ENCODE measurements at regions not wholly inside any gene's neighbourhood (a gene's known extent, or its start where the extent isn't known, plus 50 kb on each side); places are given as distances from the start of the nearest gene placed in this dataset.

DNA sequence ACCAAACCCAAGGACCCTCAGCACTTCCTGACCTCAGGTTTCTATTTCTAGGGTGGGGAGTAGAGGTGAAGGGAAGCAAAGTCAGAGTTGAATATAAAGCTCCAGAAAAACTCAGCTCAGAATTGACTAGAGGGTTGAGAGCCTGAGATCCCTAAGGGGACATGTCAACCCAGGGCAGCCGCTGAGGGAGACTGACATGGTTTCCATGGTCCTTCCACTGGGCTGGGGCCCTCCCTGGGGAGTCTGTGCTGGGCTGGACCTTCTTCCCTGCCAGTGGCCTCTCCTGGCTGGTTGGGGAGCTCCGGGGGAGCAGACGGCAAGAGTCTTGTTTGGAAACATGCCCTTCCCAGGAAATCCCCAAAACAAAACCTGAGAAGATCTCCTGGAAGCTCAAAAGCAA lies 121.3 kb downstream of the METRNL start:
- peaks cover 3% of the 10 kb centered on the region for H3K27me3 ChIP-seq
- H3K9me3 ChIP-seq, result no peaks in the 10 kb centered on the region
- TF ChIP-seq, protein P1, sequence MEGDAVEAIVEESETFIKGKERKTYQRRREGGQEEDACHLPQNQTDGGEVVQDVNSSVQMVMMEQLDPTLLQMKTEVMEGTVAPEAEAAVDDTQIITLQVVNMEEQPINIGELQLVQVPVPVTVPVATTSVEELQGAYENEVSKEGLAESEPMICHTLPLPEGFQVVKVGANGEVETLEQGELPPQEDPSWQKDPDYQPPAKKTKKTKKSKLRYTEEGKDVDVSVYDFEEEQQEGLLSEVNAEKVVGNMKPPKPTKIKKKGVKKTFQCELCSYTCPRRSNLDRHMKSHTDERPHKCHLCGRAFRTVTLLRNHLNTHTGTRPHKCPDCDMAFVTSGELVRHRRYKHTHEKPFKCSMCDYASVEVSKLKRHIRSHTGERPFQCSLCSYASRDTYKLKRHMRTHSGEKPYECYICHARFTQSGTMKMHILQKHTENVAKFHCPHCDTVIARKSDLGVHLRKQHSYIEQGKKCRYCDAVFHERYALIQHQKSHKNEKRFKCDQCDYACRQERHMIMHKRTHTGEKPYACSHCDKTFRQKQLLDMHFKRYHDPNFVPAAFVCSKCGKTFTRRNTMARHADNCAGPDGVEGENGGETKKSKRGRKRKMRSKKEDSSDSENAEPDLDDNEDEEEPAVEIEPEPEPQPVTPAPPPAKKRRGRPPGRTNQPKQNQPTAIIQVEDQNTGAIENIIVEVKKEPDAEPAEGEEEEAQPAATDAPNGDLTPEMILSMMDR (IDR thresholded peaks at IDR 0.05), result no peak
- peaks cover 65 to 66% of the 10 kb centered on the region in 2 experiments for H3K4me1 ChIP-seq (ENCODE audit: control insufficient read depth in 1 of 2, insufficient read depth in 1 of 2, low read depth in 1 of 2, low read length in 1 of 2)
- peak overlapping the region; percentile 93 for H3K27ac ChIP-seq
- H3K4me3 ChIP-seq (ENCODE audit: low read depth in 1 of 2, low read length in 1 of 2), result peak overlapping the region; percentile 57 to 58
- no peaks in the 10 kb centered on the region for H3K36me3 ChIP-seq

- no peaks in the 10 kb centered on the region for H3K36me3 ChIP-seq
- TF ChIP-seq, protein P1 (IDR thresholded peaks at IDR 0.05), result no peak
- peaks cover 65 to 66% of the 10 kb centered on the region in 2 experiments for H3K4me1 ChIP-seq (ENCODE audit: control insufficient read depth in 1 of 2, insufficient read depth in 1 of 2, low read depth in 1 of 2, low read length in 1 of 2)
- peak overlapping the region; percentile 93 for H3K27ac ChIP-seq
- no peaks in the 10 kb centered on the region for H3K9me3 ChIP-seq
- peak overlapping the region; percentile 57 to 58 for H3K4me3 ChIP-seq (ENCODE audit: low read depth in 1 of 2, low read length in 1 of 2)
- no peaks in the 10 kb centered on the region for H3K27me3 ChIP-seq
These were observed 122.0 kb downstream of the METRNL start for GRCh38 chr17:83201206-83202001.

GRCh38 chr17:83202002-83203000 lies 122.9 kb downstream of the METRNL start:
- no peaks in the 10 kb centered on the region for H3K27me3 ChIP-seq
- peaks cover 65 to 66% of the 10 kb centered on the region in 2 experiments for H3K4me1 ChIP-seq (ENCODE audit: control insufficient read depth in 1 of 2, insufficient read depth in 1 of 2, low read depth in 1 of 2, low read length in 1 of 2)
- no peaks in the 10 kb centered on the region for H3K9me3 ChIP-seq
- no peaks in the 10 kb centered on the region for H3K36me3 ChIP-seq
- TF ChIP-seq, protein P1 (IDR thresholded peaks at IDR 0.05), result no peak
- H3K4me3 ChIP-seq (ENCODE audit: low read depth in 1 of 2, low read length in 1 of 2), result peak overlapping the region in 1 of 2 experiments; percentile 10
- peak overlapping the region; percentile 93 for H3K27ac ChIP-seq

GRCh38 chr17:83203073-83203471 lies 123.7 kb downstream of the METRNL start:
- TF ChIP-seq, protein P1 (IDR thresholded peaks at IDR 0.05), result no peak
- Histone ChIP-seq H3K27me3 (no peaks in the 10 kb centered on the region), H3K4me3 (ENCODE audit: low read depth in 1 of 2, low read length in 1 of 2) (peak overlapping the region in 1 of 2 experiments; percentile 10), H3K9me3 (no peaks in the 10 kb centered on the region), H3K4me1 (ENCODE audit: control insufficient read depth in 1 of 2, insufficient read depth in 1 of 2, low read depth in 1 of 2, low read length in 1 of 2) (peaks cover 62 to 63% of the 10 kb centered on the region in 2 experiments), H3K36me3 (no peaks in the 10 kb centered on the region), H3K27ac (peak overlapping the region; percentile 93)

- Histone ChIP-seq H3K4me3 (ENCODE audit: low read depth in 1 of 2, low read length in 1 of 2) (no peak overlapping the region), H3K9me3 (no peaks in the 10 kb centered on the region), H3K36me3 (no peaks in the 10 kb centered on the region), H3K27ac (peak overlapping the region; percentile 93), H3K27me3 (no peaks in the 10 kb centered on the region), H3K4me1 (ENCODE audit: control insufficient read depth in 1 of 2, insufficient read depth in 1 of 2, low read depth in 1 of 2, low read length in 1 of 2) (peaks cover 56 to 57% of the 10 kb centered on the region in 2 experiments)
- TF ChIP-seq, protein P1 (IDR thresholded peaks at IDR 0.05), result no peak
These were observed 124.2 kb downstream of the METRNL start for GRCh38 chr17:83203472-83204221.
